HEK293T (cell line): ENCODE measurements at regions not wholly inside any gene's neighbourhood (a gene's known extent, or its start where the extent isn't known, plus 50 kb on each side); places are given as distances from the start of the nearest gene placed in this dataset.

Experiments used
- CTCF ChIA-PET: fragments of 350-600 bp; formaldehyde crosslinking; extraction: SDS; loops from one replicate; lab custom pipeline; 2021; ENCODE audit warnings: antibody characterized with exemption, inconsistent platforms; lab: Yijun Ruan, JAX
- POLR2A ChIA-PET: fragments of 350-600 bp; formaldehyde crosslinking; extraction: SDS; loops from one replicate; lab custom pipeline; 2020; ENCODE audit warnings: antibody characterized with exemption, inconsistent platforms; lab: Yijun Ruan, JAX
- DNase-seq: peaks from one replicate; pipeline ENCODE4 v3.0.0; 2012; ENCODE audit warnings: mixed read lengths; ENCODE audit errors: extremely low spot score
- ARNT ChIP-seq: fragments of 450-650 bp; IDR thresholded peaks from 2 replicates; pipeline ENCODE4 v1.6.1; 2017; ENCODE audit warnings: mild to moderate bottlenecking
- BHLHE40 ChIP-seq: fragments of 450-650 bp; IDR thresholded peaks from 2 replicates; pipeline ENCODE4 v1.6.1; 2016; ENCODE audit warnings: mild to moderate bottlenecking, moderate library complexity, borderline replicate concordance
- CTBP1 ChIP-seq: fragments of 450-650 bp; IDR thresholded peaks from 2 replicates; pipeline ENCODE4 v1.6.1; 2016; ENCODE audit warnings: borderline replicate concordance
- ELF4 ChIP-seq: fragments of 450-650 bp; IDR thresholded peaks from 2 replicates; pipeline ENCODE4 v1.6.1; 2017; ENCODE audit warnings: antibody characterized with exemption
- FOXA1 ChIP-seq: fragments of 450-650 bp; IDR thresholded peaks from 2 replicates; pipeline ENCODE4 v1.6.1; 2016; ENCODE audit warnings: mild to moderate bottlenecking
- FOXK2 ChIP-seq: fragments of 450-650 bp; IDR thresholded peaks from 2 replicates; pipeline ENCODE4 v1.6.1; 2016; ENCODE audit warnings: mild to moderate bottlenecking
- FOXM1 ChIP-seq: fragments of 450-650 bp; IDR thresholded peaks from 2 replicates; pipeline ENCODE4 v1.6.1; 2017; ENCODE audit warnings: mild to moderate bottlenecking, borderline replicate concordance
- HDGF ChIP-seq: fragments of 450-650 bp; IDR thresholded peaks from 2 replicates; pipeline ENCODE4 v1.6.1; 2017; ENCODE audit warnings: antibody characterized with exemption, borderline replicate concordance
- L3MBTL2 ChIP-seq: fragments of 450-650 bp; conservative IDR thresholded peaks from 2 replicates; pipeline ENCODE4 v1.6.1; 2016; ENCODE audit warnings: mild to moderate bottlenecking
- LEF1 ChIP-seq: fragments of 450-650 bp; IDR thresholded peaks from 2 replicates; pipeline ENCODE4 v1.6.1; 2017; ENCODE audit warnings: mild to moderate bottlenecking, borderline replicate concordance
- NFRKB ChIP-seq: fragments of 450-650 bp; IDR thresholded peaks from 2 replicates; pipeline ENCODE4 v1.6.1; 2016; ENCODE audit warnings: mild to moderate bottlenecking, moderate library complexity
- PKNOX1 ChIP-seq: fragments of 450-650 bp; IDR thresholded peaks from 2 replicates; pipeline ENCODE4 v1.6.1; 2016
- SP1 ChIP-seq: fragments of 450-650 bp; IDR thresholded peaks from 2 replicates; pipeline ENCODE4 v1.6.1; 2017
- SUZ12 ChIP-seq: fragments of 450-650 bp; IDR thresholded peaks from 2 replicates; pipeline ENCODE4 v1.6.1; 2016; ENCODE audit warnings: mild to moderate bottlenecking
- TARDBP ChIP-seq: fragments of 450-650 bp; IDR thresholded peaks from 2 replicates; pipeline ENCODE4 v1.6.1; 2016
- ZNF384 ChIP-seq: fragments of 450-650 bp; IDR thresholded peaks from 2 replicates; pipeline ENCODE4 v1.6.1; 2016

- POLR2A ChIA-PET: no interaction called here
- TF ChIP-seq FOXA1 (no peak), TARDBP (no peak), FOXK2 (no peak), BHLHE40 (no peak), ZNF384 (no peak), CTBP1 (no peak), L3MBTL2 (no peak), ELF4 (no peak), HDGF (no peak), ARNT (no peak), PKNOX1 (no peak), FOXM1 (no peak), NFRKB (no peak)
- DNase-seq: no peak
- CTCF ChIA-PET: no interaction called here
Measured at GRCh38 chr2:15839426-15840124, 100.8 kb upstream of the MYCN start.

DNA sequence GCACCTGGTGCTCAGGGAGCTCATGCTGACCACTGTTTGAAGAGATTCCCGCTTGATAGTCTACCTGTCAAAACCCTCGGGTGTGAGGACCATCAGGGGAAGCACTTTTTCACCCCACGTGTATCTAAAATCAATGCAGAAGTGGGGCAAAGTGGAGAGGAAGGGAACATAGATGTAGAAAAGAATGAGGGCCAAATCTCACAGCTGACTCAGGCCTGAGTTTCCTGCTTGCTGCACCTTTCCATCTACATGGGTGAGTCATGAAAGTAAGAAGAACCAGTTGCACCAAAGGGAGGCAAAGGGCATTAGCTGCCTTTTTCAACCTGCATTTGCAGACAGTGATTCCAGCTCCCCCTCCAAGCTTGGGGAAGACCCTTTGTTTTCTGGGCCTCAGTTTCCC, 100.2 kb upstream of the MYCN start:
- ChIA-PET POLR2A (no interaction called here), CTCF (no interaction called here)
- TF ChIP-seq SP1: no peak
- no peak for TF ChIP-seq HDGF
- no peak for TF ChIP-seq PKNOX1
- no peak for TF ChIP-seq NFRKB
- no peak for TF ChIP-seq ARNT
- TF ChIP-seq FOXK2: no peak
- no peak for TF ChIP-seq ZNF384
- no peak for TF ChIP-seq BHLHE40
- no peak for DNase-seq

DNA sequence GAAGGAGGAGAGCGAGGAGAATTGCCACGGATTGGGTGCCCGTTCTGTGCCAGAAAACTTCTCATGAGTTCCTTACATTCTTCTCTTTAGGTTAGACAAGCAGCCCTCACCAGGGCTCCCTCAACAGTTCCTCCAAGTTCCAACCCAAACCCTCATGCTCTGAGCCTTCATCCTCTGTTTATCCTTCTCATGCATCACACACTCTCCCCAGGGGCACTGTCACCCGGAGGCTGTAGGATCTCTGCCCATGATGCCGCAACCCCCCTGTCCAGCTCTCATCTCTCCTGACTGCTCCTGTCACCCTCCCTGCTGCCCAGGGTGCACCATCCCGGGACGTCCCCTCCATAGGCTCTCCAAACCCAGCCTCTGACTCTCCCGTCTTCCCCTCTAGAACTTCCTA, 99.4 kb upstream of the MYCN start:
- ChIA-PET POLR2A (no interaction called here), CTCF (no interaction called here)
- TF ChIP-seq FOXM1: no peak
- TF ChIP-seq NFRKB: no peak
- no peak for TF ChIP-seq CTBP1
- no peak for TF ChIP-seq SP1
- TF ChIP-seq ZNF384: no peak
- TF ChIP-seq FOXK2: no peak
- no peak for TF ChIP-seq LEF1
- no peak for TF ChIP-seq L3MBTL2
- TF ChIP-seq FOXA1: no peak
- DNase-seq: no peak

DNA sequence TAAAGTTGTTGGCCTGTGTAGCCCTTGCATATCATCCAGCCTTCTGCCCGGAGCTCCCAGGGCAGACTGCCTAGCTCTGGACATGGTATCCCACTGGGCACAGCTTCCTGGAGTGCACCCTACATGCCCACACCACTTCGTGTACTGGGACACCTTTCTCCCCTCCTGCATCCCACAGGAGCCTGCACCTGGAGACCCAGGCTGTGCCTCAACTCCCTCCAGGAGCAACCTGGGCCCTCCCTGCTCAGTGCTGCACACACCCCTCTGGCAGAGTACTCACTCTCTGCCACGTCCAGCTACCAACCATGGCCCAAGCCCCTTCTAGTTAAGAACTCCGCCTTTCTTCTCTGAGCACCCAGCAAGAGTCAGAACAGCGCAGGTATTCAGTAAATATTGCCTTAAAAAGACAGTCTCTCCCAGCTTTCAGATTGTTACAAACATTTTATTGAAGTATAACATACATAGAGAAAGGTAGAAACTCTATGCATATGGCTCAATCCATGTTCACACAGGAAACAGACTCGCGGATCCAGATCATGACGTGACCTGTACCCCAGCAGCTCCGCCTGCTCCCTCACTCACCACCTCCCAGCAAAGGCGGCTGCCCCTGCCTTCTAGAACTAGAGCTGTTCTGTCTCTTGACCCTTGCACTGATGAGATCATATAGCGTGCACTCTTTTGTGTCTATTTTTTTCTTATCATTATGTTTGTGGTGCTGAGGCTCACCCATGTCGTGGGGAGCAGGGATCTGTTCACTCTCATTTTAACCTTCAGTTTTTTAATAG, 98.4 kb upstream of the MYCN start:
- POLR2A ChIA-PET: no interaction called here
- TF ChIP-seq SUZ12 (no peak), SP1 (no peak), NFRKB (no peak), TARDBP (no peak), BHLHE40 (no peak), FOXA1 (no peak), CTBP1 (no peak), ZNF384 (no peak), L3MBTL2 (no peak), LEF1 (no peak), ARNT (no peak), PKNOX1 (no peak)
- CTCF ChIA-PET: no interaction called here

DNA sequence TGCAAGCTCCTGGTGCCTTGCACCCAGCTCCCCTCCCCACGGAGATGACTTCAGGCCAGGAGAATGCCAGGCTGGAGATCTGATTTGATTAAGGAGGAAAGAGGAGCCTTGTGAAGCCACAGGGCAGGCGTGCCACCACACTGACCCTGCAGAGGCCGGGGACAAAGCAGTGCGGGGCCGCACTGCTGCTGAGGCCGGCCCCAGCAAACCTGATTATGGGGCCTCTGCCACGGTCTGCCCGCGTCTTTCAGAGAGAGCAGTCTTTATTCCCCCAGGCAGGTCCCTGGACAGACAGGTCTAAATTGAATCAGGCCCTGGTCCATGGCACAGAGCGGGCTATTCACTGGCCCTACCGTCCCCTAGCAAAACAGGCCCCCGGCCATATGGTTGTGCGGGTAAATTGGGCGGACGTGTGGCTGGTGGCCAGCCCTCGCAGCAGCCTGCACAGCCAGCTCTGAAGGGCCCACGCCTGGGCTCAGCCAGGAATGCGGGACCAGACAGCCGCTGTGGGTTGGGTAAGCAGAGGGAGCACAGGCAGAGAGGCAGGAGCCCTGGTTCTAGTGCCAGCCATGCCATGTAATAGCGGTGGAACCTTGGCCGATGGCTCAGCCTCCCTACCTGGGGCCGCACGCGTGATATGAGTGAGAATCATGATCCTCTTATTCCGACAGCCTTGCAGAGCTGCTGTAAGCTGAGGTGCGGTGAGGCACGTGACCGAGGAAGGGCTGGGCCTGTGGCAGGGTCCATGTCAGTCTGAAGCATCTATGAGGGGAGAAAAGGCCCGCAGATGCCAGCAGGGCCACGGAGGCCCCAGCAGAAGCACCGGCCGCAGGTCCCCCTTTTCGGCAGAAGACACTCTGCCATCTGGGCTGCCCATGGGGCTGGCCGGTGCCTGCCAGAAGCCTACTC, 97.3 kb upstream of the MYCN start:
- POLR2A ChIA-PET: no interaction called here
- no peak for TF ChIP-seq ARNT
- no peak for TF ChIP-seq SP1
- no peak for TF ChIP-seq HDGF
- no peak for TF ChIP-seq BHLHE40
- TF ChIP-seq PKNOX1: no peak
- no peak for TF ChIP-seq FOXM1
- no peak for TF ChIP-seq SUZ12
- TF ChIP-seq CTBP1: no peak
- no peak for TF ChIP-seq NFRKB
- TF ChIP-seq ZNF384: no peak
- CTCF ChIA-PET: no interaction called here
- no peak for DNase-seq

More for the DNA sequence above, 98.4 kb upstream of the MYCN start:
- no peak for DNase-seq
